ENCODE measurements at regions not wholly inside any gene's neighbourhood (a gene's known extent, or its start where the extent isn't known, plus 50 kb on each side); places are given as distances from the start of the nearest gene placed in this dataset.
"Not testable (repeated sequence)": the region's sequence is repeated elsewhere in the genome, so short reads cannot be mapped to it uniquely, and the experiment has no call there.

DNA sequence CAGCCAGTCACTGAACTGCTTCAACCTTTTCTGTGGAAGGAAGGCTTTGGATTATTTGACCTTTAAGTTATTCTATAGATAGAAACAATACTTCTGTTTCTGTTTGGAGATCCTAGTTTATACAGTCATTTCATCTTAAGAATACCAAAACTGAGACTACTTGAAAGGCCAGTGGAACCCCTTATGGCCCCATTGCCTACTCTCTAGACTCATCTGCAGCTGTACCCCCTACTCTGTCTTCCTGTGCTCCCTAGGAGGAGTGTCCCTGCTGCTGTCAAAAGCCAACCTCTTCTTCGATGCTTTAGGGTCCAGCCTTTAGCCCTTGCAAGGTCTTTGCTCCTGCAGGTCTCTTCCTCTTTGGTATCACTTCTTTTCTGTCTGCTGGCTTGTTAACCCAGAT, 169.6 kb downstream of the EDEM1 start:
- DNase-seq (ENCODE audit: low read depth in 2 of 2), result no peak

DNA sequence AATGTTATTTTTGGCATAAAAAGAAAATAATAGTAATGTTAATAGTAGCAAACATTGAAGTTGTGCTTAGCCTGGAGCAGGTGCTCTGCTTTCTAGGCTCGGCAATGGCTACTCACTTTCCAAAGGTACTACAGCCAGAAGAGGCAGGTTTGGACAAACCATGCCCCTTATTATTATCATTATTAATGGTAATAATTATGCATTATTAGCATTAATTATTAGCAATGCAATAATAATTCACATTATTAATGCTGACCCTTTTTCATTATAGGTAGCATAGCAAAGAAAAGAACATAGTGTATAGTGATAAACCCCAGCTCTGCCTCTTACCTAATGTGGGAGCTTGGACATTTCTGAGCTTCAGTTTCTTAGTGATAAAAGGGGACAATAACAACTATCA, 171.4 kb downstream of the EDEM1 start:
- DNase-seq (ENCODE audit: low read depth in 2 of 2), result no peak

- DNase-seq (ENCODE audit: low read depth in 2 of 2), result no peak
Observed at GRCh38 chr3:5360453-5360852, 172.9 kb downstream of the EDEM1 start.

DNA sequence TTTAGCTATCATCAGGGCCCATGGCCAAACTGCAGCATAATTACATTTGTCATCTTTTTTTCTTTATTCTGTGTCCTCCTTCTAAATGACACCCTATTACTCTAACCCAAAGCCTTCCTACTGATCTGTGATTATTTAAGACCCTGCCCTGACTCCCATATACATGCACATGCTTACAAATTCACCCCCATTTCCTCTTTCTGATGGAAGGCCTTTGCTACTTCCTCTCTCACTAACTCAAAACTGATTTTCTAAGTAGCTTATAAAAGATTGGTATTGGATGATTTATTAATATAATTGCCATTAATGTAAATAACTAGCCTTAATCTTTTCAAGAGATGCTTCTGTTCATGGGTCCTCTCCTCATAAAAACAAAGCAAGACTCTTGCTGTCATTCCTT, 179.2 kb downstream of the EDEM1 start:
- no peak for DNase-seq (ENCODE audit: low read depth in 2 of 2)

DNA sequence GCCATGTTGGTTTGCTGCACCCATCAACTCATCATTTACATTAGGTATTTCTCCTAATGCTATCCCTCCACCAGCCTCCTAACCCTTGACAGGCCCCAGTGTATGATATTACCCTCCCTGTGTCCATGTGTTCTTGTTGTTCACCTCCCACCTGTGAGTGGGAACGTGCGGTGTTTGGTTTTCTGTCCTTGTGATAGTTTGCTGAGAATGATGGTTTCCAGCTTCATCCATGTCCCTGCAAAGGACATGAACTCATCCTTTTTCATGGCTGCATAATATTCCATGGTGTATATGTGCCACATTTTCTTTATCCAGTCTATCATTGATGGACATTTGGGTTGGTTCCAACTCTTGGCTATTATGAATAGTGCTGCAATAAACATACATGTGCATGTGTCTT, 184.0 kb downstream of the EDEM1 start:
- DNase-seq (ENCODE audit: low read depth in 2 of 2), result not testable (repeated sequence)

- no peak for DNase-seq (ENCODE audit: low read depth in 2 of 2)
Observed at GRCh38 chr3:5376761-5377160, 189.3 kb downstream of the EDEM1 start.

DNA sequence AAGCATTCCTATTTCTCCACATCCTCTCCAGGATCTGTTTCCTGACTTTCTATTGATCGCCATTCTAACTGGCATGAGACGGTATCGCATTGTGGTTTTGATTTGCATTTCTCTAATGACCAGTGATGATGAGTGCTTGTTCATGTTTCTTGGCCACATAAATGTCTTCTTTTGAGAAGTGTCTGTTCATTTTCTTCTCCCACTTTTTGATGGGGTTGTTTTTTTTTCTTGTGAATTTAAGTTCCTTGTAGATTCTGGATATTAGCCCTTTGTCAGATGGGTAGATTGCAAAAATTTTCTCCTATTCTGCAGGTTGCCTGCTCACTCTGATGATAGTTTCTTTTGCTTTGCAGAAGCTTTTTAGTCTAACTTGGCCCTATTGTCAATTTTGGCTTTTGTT, 191.8 kb downstream of the EDEM1 start:
- DNase-seq (ENCODE audit: low read depth in 2 of 2), result not testable (repeated sequence)

- DNase-seq (ENCODE audit: low read depth in 2 of 2), result not testable (repeated sequence)
Observed at GRCh38 chr3:5383486-5384263, 196.2 kb downstream of the EDEM1 start.

DNA sequence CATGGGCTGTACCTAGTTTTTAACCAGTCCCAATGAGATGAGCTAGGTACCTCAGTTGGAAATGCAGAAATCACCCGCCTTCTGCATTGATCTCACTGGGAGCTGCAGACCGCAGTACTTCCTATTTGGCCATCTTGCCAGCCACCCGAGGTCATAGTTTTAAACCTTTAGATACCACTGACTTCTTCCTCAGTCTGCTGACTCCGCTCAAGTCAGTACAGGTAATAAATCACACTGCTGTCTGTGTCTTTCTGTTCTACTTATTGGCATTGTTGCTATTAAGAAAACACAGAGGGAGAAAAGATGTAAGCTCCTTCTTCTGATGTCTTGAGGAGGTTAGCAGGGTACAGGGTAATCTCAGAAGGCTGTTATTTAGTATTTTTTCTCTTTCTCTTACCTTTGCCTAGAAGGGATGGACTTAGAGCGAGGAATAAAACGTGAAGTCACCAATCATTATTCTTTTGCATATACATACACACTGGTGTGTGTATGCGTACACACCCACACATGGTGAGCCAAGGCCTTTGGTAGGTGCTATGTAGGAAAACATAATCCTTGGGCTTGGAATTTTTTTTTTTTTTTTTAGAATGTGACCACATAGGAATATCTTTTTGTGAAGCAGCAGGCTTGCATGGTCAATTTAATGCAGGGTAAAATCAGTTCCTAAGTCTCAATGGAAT, 197.2 kb downstream of the EDEM1 start:
- DNase-seq (ENCODE audit: low read depth in 2 of 2), result no peak

- no peak for DNase-seq (ENCODE audit: low read depth in 2 of 2)
Observed at GRCh38 chr3:5388091-5388490, 200.6 kb downstream of the EDEM1 start.

DNA sequence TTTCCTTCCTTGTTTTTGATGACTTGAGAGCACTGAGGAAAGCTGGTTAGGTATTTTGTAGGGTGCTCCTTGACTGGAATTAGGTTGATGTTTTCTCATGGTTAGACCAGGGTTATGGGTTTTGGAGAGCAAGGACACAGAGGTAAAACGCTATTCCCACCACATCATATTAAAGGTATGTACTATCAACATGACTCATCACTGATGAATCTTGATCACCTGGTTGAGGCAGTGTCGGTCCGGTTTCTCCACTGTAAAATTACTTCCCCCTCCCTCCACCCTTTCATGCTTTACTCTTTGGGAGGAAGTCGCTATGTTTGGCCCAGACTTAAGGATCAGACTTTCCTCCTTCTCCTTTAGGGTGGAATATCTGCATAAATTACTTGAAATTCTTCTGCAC, 201.6 kb downstream of the EDEM1 start:
- DNase-seq (ENCODE audit: low read depth in 2 of 2), result no peak

DNA sequence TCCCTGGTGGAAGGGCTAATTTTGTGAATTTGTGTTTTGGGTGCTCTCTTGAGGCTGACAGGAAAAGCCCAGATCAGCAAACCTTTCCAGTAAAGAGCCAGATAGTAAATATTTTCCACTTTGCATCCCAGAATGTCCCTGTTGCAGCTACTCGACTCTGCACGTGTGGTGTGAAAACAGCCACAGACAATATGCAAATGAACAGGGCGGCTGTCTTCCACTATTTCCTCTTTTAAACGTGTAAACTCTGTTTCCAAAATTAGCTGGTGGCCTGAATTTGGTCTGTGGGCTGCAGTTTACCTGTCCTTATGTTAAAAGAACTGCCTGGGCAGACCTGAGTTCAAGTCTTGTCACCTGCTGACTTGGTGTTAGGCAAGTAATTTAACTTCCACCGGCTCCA, 202.7 kb downstream of the EDEM1 start:
- DNase-seq (ENCODE audit: low read depth in 2 of 2), result no peak

DNA sequence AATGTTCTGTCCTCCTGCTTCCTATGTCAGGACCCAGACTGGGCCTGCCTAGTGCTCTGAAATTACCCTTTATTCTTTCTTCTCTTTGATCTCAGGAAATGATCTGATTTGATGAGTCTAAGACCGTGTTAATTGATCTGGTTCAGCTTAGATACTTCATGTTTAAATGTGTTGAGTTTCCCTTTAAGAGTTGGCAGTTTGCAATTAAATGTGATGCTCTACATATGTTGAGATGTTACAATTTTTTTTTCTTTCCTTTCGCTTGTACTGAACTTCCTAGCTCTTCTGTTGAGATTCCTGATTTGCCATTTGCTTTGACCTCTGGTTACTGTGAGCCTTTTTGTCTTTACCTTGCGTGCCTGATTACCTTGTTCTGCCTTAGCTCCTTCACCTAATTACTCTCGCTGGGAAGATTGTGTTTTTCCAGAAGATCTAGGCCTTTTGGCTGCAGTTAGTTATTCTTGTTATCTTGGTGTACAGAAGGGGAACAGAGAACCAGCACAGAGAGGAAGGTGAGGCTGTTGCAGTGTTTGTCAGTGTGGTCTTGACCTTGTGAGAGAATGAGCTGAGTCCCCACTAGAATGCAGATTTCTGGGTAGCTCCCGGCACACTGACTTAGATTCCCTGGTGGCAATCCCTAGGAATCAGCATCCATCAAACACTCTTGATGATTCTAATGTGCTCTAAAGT, 203.6 kb downstream of the EDEM1 start:
- DNase-seq (ENCODE audit: low read depth in 2 of 2), result no peak

- DNase-seq (ENCODE audit: low read depth in 2 of 2), result no peak
Observed at GRCh38 chr3:5401002-5401401, 213.5 kb downstream of the EDEM1 start.

- DNase-seq (ENCODE audit: low read depth in 2 of 2), result no peak
Observed at GRCh38 chr3:5404718-5405117, 217.2 kb downstream of the EDEM1 start.

DNA sequence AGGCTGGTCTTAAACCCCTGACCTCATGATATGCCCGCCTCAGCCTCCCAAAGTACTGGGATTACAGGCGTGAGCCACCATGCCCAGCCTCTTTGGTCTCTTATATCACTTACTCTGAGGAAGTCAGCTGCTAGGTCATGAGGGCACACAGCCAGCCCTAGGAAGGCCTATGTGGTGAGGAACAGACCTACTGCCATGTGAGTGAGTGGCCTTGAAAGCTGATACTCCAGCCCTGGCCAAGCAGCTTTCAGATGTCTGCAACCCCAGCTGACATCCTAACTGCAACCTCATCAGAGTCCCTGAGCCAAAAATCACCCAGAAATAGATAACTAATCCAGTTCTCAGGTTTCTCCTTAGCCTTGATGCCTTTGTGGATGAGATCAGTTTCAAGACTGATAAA, 224.3 kb downstream of the EDEM1 start:
- DNase-seq (ENCODE audit: low read depth in 2 of 2), result no peak

DNA sequence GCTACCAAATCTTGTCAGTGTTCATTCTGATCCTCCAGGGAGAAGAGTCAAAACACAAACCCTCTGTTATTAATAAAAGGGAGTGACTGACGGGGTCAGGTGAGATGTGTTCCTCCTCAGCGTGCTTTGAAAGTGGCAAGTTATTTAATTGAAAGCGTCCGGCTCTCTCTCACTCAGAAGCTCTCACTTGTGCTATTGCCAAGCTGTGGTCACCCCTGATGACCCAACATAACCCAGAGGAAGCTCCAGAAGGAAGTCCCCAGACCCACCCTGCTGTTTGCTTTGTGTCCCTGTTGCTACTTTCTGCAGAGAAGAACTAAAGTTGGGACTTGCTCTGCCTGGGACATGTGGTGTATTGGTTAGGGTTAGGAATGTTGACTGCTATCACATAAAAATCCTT, 235.6 kb downstream of the EDEM1 start:
- DNase-seq (ENCODE audit: low read depth in 2 of 2), result no peak

- no peak for DNase-seq (ENCODE audit: low read depth in 2 of 2)
Observed at GRCh38 chr3:5423523-5423922, 236.0 kb downstream of the EDEM1 start.

GRCh38 chr3:5425371-5425770, 237.9 kb downstream of the EDEM1 start:
- DNase-seq (ENCODE audit: low read depth in 2 of 2), result no peak

- peak; percentile 7 to 25 for DNase-seq (ENCODE audit: low read depth in 2 of 2)
Observed at GRCh38 chr3:5426094-5426883, 238.8 kb downstream of the EDEM1 start.

- DNase-seq (ENCODE audit: low read depth in 2 of 2), result no peak
Observed at GRCh38 chr3:5427021-5427420, 239.5 kb downstream of the EDEM1 start.

DNA sequence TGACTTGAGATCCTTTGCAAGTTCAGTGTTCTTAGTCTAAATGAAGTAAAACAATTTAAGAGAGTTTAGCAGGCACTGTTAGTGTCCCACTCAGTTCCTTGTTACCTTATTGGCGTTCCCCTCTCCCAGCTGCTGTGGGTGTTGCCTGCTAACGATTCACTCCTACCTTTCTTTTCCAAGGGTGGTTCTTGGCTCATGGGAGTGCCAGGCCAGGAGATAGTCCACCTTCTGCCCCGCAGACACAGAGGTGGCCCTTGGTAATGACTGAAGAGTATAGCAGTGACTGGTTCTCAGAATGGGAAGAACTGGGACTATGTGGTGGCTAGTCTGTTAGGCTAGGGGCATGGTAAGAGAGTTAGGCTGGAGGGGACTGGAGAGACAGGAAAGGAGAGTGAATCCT, 240.4 kb downstream of the EDEM1 start:
- no peak for DNase-seq (ENCODE audit: low read depth in 2 of 2)

Data from stimulated activated CD8-positive, alpha-beta memory T cell treated with anti-CD3 and anti-CD28 coated beads, Interleukin-7, amount 100 ng/mL, for 1 hour (primary cell).